OCI-LY3 (cell line): ENCODE measurements at regions not wholly inside any gene's neighbourhood (a gene's known extent, or its start where the extent isn't known, plus 50 kb on each side); places are given as distances from the start of the nearest gene placed in this dataset.
"Not testable (repeated sequence)": the region's sequence is repeated elsewhere in the genome, so short reads cannot be mapped to it uniquely, and the experiment has no call there.

Experiments used
- H2AFZ ChIP-seq: fragments of 200-600, 300-600 bp; shearing (Covaris generic); 2 replicates; pipeline ENCODE4 v1.6.0; 2014; ENCODE audit warnings: antibody characterized with exemption, low read depth, low read length
- H3K27ac ChIP-seq: fragments of 200-600, 300-600 bp; sonication (generic); 2 replicates; pipeline ENCODE4 v1.5.1; 2014; ENCODE audit warnings: mild to moderate bottlenecking, low read length, moderate library complexity, mixed read lengths
- H3K27me3 ChIP-seq: fragments of 200-600, 300-600 bp; sonication (generic); 2 replicates; pipeline ENCODE4 v1.6.1; 2014; ENCODE audit warnings: low read depth, low read length, mixed read lengths
- H3K36me3 ChIP-seq: fragments of 200-600, 300-600 bp; sonication (generic); replicated peaks from 2 replicates; pipeline ENCODE3; 2014; ENCODE audit warnings: low read depth, low read length, mixed read lengths
- H3K4me1 ChIP-seq: fragments of 300-600, 200-600 bp; sonication (generic); 2 replicates; pipeline ENCODE4 v1.6.1; 2014; ENCODE audit warnings: low read length, mixed read lengths
- H3K4me2 ChIP-seq: fragments of 200-600, 300-600 bp; sonication (generic); 2 replicates; pipeline ENCODE4 v1.6.1; 2014; ENCODE audit warnings: low read length, mixed read lengths
- H3K4me3 ChIP-seq: fragments of 300-600, 200-600 bp; sonication (generic); 2 replicates; pipeline ENCODE4 v1.5.1; 2014; ENCODE audit warnings: antibody characterized with exemption, mild to moderate bottlenecking, low read length, moderate library complexity
- H3K79me2 ChIP-seq: fragments of 300-600, 200-600 bp; shearing (Covaris generic); 2 replicates; pipeline ENCODE4 v1.6.1; 2014; ENCODE audit warnings: mild to moderate bottlenecking, low read length, mixed read lengths
- H3K9ac ChIP-seq: fragments of 300-600, 200-600 bp; shearing (Covaris generic); 2 replicates; pipeline ENCODE4 v1.6.0; 2014; ENCODE audit warnings: mild to moderate bottlenecking, low read length, moderate library complexity
- H3K9me3 ChIP-seq: fragments of 200-600, 300-600 bp; shearing (Covaris generic); 2 replicates; pipeline ENCODE4 v1.6.1; 2014; ENCODE audit warnings: low read length, mixed read lengths; ENCODE audit not compliant: insufficient read depth
- H4K20me1 ChIP-seq: fragments of 200-600, 300-600 bp; sonication (generic); 2 replicates; pipeline ENCODE4 v1.6.1; 2016; ENCODE audit warnings: low read length, mixed read lengths; ENCODE audit not compliant: insufficient read depth
- EZH2phosphoT487 ChIP-seq: fragments of 200-600 bp; shearing (Covaris generic); IDR thresholded peaks from 2 replicates; pipeline ENCODE4 v1.6.1; 2018; ENCODE audit warnings: antibody characterized with exemption, mixed run types, low read depth
- TF ChIP-seq, protein P1 (sequence below): fragments of 200-600, 300-600 bp; sonication (generic); IDR thresholded peaks from 2 replicates; pipeline ENCODE4 v1.5.1; 2014; ENCODE audit warnings: antibody characterized with exemption, low read length, low read depth

DNA sequence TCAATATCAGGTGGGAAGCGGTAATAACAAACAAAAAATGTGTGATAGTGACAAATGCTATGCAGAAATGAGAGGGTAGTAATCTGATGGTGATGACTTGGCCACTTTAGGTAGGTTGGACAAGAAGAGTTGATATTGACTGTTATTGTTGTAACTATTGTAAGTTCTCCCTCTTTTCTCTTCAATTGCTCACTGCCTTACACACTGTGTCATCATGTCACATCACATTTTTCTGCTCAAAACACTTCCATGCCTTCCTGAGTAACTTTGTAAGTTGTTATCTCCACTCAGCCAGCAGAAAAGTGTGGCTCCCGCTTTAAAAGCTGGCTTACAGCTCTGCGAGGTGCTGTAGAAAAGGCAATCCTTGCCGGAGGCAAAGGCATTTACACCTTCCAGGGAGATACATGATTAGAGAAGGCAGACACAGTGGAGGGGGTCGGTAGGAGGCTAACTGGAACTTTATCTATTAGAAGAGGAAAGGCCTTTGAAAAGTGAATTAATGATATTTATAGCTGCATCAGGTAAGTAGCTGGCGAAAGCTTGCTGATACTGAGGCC lies 85.2 kb upstream of the CLINT1 start:
- Histone ChIP-seq H3K9me3 (no peaks in the 10 kb centered on the region), H3K9ac (no peak overlapping the region), H3K79me2 (no peaks in the 10 kb centered on the region), H3K36me3 (no peaks in the 10 kb centered on the region), H2AFZ (no peak overlapping the region), H3K27me3 (no peaks in the 10 kb centered on the region), H3K4me3 (no peak overlapping the region), H3K27ac (no peak overlapping the region), H4K20me1 (no peaks in the 10 kb centered on the region), H3K4me2 (no peak overlapping the region), H3K4me1 (peaks cover 8% of the 10 kb centered on the region; the same call in 1 of the 2 replicates)
- TF ChIP-seq, protein P1, sequence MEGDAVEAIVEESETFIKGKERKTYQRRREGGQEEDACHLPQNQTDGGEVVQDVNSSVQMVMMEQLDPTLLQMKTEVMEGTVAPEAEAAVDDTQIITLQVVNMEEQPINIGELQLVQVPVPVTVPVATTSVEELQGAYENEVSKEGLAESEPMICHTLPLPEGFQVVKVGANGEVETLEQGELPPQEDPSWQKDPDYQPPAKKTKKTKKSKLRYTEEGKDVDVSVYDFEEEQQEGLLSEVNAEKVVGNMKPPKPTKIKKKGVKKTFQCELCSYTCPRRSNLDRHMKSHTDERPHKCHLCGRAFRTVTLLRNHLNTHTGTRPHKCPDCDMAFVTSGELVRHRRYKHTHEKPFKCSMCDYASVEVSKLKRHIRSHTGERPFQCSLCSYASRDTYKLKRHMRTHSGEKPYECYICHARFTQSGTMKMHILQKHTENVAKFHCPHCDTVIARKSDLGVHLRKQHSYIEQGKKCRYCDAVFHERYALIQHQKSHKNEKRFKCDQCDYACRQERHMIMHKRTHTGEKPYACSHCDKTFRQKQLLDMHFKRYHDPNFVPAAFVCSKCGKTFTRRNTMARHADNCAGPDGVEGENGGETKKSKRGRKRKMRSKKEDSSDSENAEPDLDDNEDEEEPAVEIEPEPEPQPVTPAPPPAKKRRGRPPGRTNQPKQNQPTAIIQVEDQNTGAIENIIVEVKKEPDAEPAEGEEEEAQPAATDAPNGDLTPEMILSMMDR: no peak

DNA sequence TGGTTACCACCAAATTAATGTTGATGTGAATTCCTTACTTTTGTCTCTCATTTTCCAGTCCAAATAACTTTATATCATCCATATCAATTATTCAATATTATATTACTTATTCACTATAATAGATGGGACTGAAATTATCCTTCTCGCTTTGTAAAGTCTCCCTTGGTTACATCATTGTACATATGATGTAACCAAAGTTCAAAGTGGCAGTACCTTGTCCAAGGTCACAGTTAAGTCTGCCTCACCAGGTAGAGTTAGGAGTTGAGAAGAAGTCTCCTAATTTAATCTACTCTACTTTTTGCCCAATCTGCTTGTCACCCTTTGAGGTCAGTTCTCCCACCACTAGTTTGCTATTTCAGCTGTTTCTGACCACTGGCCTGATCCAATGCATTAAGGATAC lies 83.7 kb upstream of the CLINT1 start:
- Histone ChIP-seq H3K79me2 (no peaks in the 10 kb centered on the region), H3K36me3 (no peaks in the 10 kb centered on the region), H3K4me1 (no peaks in the 10 kb centered on the region), H2AFZ (no peak overlapping the region), H3K27ac (no peak overlapping the region), H3K9ac (no peak overlapping the region), H3K4me2 (no peak overlapping the region), H3K9me3 (no peaks in the 10 kb centered on the region), H3K4me3 (no peak overlapping the region), H4K20me1 (no peaks in the 10 kb centered on the region), H3K27me3 (no peaks in the 10 kb centered on the region)
- TF ChIP-seq, protein P1: no peak
- TF ChIP-seq EZH2phosphoT487: no peak

DNA sequence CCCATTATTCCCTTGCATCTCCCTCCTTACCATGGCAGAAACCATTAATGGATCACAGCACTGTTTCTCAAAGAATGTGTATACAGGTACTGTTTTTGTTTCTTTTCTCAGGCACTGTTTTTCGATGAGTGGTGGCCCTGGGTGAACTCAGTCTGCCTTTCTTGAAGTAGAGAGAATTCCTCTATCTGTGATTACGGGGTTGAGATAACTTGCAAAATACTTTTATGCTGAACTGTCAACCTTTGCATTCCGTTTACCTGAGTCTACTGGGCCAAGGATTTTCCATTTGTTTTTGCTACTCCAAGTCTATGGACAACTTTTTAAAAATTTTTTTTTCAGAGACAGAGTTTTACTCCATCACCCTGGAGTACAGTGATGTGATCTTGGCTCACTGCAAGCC lies 82.7 kb upstream of the CLINT1 start:
- H2AFZ ChIP-seq: no peak overlapping the region
- no peaks in the 10 kb centered on the region for H3K79me2 ChIP-seq
- H4K20me1 ChIP-seq: no peaks in the 10 kb centered on the region
- TF ChIP-seq, protein P1: no peak
- TF ChIP-seq EZH2phosphoT487: no peak
- no peaks in the 10 kb centered on the region for H3K27me3 ChIP-seq
- H3K4me2 ChIP-seq: no peak overlapping the region
- no peaks in the 10 kb centered on the region for H3K9me3 ChIP-seq
- H3K4me3 ChIP-seq: no peak overlapping the region
- no peak overlapping the region for H3K27ac ChIP-seq
- no peaks in the 10 kb centered on the region for H3K4me1 ChIP-seq
- no peak overlapping the region for H3K9ac ChIP-seq
- no peaks in the 10 kb centered on the region for H3K36me3 ChIP-seq

DNA sequence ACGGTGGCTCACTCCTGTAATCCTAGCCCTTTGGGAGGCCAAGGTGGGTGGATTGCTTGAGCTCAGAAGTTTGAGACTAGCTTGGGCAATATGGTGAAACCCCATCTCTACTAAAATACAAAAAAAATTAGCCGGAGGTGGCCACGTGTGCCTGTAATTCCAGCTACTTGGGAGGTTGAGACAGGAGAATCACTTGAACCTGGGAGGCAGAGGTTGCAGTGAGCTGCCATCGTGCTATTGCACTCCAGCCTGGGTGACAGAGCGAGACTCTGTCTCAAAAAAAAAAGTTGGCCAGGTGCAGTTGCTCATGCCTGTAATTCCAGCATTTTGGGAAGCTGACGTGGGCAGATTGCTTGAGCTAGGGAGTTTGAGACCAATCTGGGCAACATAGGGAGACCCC lies 79.2 kb upstream of the CLINT1 start:
- not testable (repeated sequence) for H3K4me2 ChIP-seq, H2AFZ ChIP-seq, H3K79me2 ChIP-seq, H3K36me3 ChIP-seq, H3K4me3 ChIP-seq, H3K9ac ChIP-seq, H3K27me3 ChIP-seq, H4K20me1 ChIP-seq, H3K9me3 ChIP-seq, H3K4me1 ChIP-seq, H3K27ac ChIP-seq

DNA sequence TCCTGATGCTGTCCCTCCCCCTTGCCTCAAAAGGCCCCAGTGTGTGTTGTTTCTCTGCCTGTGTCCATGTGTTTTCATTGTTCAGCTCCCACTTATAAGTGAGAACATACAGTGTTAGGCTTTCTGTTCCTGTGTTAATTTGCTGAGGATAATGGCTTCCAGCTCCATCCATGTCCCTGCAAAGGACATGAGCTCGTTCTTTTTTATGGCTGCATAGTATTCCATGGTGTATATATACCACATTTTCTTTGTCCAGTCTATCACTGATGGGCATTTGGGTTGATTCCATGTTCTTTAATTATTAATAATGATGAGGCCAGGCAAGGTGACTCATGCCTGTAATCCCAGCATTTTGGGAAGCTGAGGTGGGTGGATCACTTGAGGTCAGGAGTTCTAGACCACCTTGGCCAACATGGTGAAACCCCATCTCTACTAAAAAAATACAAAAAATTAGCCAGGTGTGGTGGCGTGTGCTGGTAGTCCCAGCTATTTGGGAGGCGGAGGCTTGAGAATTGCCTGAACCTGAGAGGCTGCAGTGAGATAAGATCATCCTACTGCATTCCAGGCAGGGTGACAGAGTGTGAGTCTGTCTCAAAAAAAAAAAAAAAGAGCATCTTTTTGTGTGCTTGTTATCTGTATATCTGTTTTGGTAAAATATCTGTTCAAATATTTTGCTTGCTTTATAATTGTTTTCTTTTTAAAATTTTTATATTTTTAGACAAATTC lies 78.0 kb upstream of the CLINT1 start:
- H3K9ac ChIP-seq, H3K79me2 ChIP-seq, H3K4me3 ChIP-seq, H2AFZ ChIP-seq, H3K9me3 ChIP-seq, H4K20me1 ChIP-seq, H3K36me3 ChIP-seq, H3K4me2 ChIP-seq, H3K4me1 ChIP-seq, H3K27me3 ChIP-seq, H3K27ac ChIP-seq: not testable (repeated sequence)
